Cerebellar cortex (tissue), 1 donor: ENCODE measurements at regions not wholly inside any gene's neighbourhood (a gene's known extent, or its start where the extent isn't known, plus 50 kb on each side); places are given as distances from the start of the nearest gene placed in this dataset.
"Not testable (repeated sequence)": the region's sequence is repeated elsewhere in the genome, so short reads cannot be mapped to it uniquely, and the experiment has no call there.

Experiments
- DNase-seq: peaks from one replicate; pipeline ENCODE4 v3.0.0-alpha.2; 2015; ENCODE audit warnings: low spot score

DNA sequence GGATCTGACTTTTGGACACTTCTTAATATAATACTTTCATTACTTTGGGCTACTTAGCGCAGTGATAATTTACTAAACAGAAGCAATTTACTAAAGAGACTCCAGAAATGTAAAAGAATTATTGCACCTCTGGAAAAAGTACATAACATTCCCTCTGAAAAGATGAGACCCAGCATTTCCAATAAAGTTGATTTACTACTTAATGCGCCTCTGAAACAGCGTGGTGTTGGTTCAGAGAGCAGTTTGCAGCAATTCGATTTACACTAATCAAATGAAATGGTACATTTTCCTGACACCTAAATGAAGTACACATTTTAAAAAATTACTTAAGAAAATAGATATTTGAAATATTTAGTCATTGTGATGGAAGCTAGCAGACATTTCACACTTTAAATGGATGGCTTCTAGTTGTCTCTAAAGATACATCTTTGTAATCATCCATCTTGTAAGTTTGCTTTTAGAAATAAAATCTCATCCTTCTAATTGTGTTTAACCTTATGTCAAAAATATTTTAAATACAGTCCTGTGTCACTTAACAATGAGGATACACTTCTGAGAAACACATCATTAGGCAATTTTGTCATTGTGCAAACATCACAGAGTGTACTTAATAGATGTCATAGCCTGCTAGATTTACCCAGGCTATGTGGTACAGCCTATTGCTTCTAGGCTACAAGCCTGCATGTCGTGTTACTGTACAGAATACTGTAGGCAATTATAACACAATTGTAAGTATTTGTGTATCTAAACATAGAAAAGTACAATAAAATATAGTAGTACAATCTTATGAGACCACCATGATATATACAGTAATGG lies 284.6 kb upstream of the UBE2E3 start:
- DNase-seq = no peak

DNA sequence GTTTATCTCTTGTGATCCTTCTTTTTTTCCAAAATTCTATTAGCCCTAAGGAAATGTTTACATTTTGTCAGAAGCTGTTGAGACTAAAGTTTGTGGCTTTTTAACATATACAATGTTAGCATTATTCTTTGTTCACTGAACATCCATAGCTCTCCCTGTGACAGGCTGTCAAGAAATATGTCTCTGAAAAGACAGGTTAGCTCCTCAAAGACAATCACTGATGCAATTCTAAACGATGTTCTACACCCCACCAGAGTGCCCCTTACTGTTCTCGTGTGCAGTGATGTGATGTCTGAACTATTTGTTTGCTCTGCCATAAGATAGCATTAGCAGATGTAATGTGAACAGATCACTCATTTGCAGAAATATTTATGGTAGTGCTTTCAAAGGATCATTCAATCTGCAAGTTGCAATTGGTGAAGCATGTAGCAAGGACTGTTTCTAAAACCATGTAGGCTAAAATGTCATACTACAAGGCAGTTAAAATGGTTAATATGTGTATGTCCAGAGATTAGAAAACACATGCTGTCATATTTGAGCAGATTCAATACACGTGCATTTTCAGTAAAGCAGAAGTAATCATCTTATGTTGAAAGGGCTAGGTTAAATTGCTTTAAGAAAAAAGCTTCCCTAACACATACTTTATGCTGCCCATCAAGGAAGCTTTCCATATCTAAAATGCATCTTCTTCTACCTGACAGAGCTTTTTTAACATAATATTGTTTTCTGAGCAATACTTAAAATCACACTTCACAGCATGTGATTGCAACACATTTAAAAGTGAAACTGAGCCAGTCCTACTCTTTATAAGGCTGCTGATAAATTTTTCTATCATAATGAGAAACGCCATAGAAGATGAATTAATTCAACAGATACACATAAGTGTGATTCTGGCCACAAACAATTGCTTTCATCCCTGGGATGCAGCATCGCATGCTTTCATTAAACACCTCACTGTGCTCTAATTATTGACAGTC lies 285.7 kb upstream of the UBE2E3 start:
- DNase-seq = no peak

DNA sequence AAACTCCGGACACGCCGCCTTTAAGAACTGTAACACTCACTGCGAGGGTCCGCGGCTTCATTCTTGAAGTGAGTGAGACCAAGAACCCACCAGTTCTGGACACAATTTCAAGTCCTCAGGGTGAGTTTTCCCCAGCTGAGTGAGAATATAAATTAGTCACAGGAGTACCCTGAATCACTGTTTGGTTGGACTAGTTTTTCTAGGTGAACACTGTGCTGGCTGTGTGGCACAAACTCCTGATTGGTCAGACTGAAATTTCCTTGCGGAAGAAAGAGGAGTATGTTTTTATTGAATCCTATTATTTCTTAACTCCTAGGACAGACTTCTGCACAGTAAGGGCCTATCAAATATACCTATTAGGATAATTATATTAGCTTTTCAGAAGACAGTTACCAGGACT lies 288.1 kb upstream of the UBE2E3 start:
- DNase-seq = no peak

DNA sequence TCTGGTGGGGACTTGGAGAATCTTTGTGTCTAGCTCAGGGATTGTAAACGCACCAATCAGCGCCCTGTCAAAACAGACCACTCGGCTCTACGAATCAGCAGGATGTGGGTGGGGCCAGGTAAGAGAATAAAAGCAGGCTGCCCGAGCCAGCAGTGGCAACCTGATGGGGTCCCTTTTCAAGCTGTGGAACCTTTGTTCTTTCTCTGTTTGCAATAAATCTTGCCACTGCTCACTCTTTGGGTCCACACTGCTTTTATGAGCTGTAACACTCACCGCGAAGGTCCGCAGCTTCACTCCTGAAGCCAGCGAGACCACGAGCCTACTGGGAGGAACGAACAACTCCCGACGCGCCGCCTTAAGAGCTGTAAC lies 288.6 kb upstream of the UBE2E3 start:
- not testable (repeated sequence) for DNase-seq

DNA sequence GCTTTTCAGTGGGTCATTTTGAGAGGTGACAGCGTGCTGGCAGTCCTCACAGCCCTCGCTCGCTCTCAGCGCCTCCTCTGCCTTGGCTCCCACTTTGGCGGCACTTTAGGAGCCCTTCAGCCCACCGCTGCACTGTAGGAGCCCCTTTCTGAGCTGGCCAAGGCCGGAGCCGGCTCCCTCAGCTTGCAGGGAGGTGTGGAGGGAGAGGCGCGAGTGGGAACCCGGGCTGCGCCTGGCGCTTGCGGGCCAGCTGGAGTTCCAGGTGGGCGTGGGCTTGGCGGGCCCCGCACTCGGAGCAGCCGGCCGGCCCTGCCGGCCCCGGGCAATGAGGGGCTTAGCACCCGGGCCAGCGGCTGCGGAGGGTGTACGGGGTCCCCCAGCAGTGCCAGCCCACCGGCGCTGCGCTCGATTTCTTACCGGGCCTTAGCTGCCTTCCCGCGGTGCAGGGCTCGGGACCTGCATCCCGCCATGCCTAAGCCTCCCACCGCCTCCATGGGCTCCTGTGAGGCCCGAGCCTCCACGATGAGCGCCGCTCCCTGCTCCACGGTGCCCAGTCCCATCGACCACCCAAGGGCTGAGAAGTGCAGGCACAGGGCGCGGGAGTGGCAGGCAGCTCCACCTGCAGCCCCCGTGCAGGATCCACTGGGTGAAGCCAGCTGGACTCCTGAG lies 289.1 kb upstream of the UBE2E3 start:
- not testable (repeated sequence) for DNase-seq

DNA sequence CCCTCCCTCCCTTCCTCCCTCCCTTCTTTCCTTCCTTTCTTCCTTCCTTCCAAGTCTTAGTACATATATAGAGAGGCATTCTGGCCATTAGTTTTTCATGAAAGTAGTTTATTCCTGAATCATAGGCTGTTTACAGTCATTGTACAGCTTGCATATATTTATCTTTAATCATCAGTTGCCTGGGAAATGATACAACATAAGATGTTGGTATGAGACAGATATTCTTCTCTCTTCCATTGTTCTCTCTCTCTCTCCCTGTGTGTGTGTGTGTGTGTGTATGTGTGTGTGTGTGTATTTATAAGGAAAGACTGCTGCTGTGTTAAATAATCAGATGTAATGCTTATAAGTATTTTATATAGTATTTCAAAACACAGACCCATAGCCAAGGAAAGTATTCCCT lies 289.8 kb upstream of the UBE2E3 start:
- DNase-seq = no peak

DNA sequence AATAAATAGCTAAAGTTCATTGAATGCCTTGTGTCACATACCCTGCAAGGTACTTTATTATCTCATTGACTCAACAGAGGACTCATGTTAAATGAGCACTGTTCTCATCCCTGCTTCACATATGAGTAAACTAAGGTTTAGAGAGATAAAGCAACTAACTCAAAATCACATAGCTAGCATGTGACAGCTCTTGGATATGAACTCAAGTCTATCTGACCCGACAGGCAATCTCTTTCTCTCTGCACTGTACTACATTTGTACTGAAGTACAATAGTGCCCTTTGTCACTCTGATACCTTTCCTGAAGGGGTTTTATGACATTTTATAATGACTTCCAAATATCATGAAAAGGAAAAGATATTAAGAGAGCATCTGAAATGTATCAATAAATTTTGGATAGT lies 297.5 kb upstream of the UBE2E3 start:
- DNase-seq = no peak

DNA sequence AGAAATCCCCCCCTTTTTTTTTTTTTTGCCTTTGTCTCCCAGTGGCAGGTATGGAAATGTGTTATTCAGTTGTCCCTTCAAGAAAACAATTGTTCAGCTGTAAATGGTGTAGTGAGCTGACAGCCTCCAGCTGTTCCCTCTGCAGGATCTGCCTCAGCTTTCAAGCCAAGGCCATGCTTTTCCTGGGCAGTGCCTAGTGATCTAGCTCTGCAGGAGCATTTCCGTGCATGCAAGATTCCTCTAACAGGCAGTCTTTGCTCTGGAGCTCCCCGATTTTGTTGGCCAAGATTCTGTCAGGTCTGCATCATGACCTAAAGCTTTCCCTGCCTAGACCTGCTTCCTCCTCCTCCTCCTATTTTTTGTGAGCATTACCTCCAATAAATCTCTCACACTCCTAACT lies 300.7 kb upstream of the UBE2E3 start:
- peak; percentile 35 for DNase-seq

DNA sequence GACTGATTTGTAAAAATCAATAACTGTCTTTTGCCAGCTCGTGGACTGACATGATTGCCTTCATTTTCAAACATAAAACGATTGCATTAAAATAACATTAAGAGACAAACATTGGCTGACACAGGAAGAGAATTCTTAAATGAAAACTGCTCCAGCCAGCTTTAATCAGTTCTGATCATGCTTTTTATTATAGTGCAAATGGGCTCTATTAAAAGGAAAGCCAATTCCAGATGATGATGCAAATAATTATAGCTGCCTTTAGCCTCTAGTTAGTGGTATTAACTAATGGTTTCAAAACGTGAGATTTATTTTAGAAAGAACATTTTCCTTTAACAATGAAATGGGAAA lies 301.8 kb upstream of the UBE2E3 start:
- no peak for DNase-seq

DNA sequence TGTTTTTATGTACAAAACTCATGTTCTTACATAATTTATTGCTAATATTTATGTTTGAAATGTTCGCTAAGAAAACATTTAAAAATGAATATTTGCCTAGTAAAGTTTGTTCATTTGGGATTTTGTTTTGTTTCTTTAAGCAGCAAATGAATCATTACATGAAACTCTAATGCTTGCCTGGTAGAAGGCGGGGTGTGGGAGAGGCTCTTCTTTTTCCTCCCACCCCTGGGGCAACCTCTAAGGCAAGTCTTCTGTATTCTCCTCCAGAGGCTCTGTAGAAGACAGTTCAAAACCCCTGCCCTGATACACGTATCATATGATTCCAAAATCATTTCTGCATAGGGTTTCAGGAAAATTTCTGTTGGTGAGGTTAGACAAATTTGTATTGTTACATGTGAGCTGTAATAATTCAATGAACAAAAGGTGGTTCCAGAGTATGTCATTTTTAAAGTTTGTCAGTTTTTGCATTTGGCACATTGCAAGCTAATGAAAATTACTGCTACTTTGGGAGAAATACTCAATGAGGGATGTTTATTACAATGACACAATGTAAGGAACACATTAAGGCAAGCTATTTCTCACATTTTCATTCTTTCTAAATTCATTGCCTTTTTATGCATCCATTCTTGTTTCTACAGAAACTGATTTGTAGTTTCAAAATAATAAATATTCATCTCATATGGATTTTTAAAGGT lies 302.3 kb upstream of the UBE2E3 start:
- DNase-seq = no peak

DNA sequence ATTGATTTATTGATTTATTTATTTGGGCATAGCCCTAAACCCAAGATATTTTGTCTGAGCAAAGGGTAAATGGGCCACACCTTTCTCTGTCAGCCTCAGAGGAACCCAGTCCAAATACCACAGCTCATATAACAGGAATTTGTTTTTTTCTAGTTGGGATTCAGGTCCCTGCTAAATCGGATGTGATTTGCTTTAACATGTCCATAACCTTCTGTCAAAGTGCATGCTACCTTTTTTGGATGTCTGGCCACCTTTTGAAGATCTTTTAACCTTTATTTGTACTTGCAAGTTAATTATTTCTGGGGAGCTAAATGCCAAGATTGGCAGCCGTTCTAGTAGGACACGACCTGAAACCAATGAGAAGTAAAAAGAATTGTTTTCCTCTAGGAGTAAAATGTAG lies 303.2 kb upstream of the UBE2E3 start:
- no peak for DNase-seq

DNA sequence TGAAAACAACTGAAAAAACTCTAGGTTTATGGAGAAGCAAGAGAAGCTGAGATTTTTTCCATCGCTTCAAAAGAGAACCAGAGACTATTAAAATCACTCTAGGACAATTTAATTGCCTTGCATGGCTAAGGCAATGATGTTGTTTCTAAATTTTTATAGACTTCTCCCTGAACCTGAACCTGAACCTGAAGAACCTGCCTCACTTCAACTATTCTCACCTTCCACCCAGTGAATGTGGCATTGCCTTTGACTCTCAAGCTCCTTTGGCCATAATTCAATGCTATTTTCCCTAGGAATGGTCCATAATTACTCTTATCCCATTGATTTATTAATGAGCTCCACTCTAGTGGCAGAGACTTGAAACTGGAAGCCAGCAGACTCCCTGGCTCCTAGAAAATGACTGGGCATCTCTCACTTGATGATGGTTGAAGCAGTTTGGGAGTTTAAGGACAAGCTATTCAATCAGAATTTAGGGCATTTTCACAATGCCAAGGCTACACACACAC lies 303.8 kb upstream of the UBE2E3 start:
- DNase-seq = no peak

DNA sequence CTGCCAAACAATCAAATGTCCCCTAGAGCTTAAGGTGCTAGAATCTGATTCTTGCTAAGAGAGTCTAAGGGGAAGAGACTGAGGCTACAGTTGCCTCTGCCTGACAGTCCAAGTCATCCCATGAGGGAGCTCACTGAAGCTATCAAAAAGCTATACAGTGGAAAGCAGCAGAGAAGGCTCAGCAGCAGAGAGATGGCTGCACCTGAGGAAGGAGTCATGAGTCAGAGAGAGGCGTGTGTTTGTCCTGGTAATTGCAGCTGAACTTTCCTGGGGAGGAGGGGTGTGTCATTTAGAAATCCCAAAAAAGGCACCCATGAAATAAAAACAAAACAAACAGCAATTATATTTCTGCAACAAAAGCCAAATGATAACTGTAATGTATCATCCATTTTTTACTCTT lies 305.2 kb upstream of the UBE2E3 start:
- no peak for DNase-seq

DNA sequence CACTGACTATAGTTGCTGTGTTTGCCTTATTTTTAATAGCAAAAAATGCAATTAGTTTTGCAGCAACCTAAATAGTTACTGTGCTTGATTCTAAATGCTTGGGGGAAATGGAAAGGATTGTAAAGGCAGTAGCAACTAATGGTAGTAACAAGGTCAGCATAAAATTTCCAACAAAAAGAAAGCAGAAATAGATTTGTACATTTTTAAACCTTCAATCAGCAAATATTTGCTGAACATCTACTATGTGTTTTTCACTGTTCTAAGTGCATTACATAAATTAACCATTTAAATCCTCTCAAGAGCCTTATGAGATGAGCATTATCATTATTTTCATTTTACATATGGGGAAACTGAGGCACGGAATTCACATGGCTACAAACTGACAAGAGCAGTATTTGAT lies 308.0 kb upstream of the UBE2E3 start:
- no peak for DNase-seq

DNA sequence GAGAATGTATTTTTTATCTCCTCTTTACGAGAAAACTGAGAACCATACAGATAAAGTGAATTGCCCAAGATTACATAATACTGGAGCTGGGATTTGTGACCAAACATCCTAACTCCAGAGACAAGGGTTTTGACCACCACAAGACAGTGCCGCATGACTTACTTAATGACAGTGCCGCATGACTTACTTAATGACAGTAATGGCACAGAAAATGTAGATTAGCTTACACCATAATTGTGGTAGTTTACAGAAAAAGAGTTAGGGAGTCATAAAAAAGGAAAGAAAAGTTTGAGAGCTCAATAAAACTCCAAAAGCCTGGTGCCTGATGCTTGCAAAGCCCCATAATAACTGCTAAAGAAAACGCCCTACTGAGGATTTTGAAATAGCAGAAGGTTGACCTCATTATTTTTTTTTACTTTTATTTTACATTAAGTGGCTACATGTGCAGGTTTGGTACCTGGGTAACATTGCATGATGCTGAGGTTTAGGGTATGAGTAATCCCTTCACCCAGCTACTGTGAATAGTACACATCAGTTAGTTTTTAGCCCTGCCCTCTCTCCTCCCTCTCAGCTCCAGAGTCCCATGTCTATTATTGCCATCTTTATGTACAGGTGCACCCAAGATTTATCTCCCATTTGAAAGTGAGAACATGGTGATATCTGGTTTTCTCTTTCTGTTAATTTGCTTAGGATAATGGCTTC lies 310.0 kb upstream of the UBE2E3 start:
- no peak for DNase-seq

DNA sequence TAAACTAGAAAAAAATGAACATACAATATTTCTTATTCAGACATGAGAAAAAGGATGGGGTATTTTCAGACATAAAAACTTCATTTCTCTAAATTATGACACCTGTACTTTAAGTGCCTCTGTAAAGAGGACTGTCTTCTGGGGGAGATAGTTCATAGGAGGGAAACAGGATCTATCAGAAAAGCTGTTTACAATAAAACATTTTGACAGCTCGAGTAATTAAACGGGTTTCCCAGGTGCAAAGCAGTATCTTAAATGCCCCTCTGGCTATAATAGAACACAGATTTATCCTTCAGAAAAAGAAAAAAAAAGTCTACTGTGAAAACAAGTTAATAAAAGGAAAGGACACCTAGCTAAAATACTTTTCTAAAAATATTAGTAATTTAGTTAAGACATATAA lies 311.4 kb upstream of the UBE2E3 start:
- DNase-seq = no peak

DNA sequence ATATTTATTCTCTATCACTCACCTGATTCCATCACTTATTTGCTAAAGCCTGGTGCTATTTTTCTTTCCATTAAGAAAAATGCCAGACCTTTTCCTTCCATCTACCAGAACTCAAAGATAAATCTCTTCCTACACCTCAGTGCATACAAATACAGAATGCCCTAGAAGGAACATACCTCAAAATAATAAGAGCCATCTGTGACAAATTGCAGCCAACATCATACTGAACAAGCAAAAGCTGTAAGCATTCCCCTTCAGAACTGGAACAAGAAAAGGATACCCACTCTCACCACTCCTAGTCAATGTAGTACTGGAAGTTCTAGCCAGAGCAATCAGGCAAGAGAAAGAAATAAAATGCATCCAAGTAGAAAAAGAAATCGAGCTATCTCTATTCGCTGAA lies 315.9 kb upstream of the UBE2E3 start:
- DNase-seq = peak; percentile 18

DNA sequence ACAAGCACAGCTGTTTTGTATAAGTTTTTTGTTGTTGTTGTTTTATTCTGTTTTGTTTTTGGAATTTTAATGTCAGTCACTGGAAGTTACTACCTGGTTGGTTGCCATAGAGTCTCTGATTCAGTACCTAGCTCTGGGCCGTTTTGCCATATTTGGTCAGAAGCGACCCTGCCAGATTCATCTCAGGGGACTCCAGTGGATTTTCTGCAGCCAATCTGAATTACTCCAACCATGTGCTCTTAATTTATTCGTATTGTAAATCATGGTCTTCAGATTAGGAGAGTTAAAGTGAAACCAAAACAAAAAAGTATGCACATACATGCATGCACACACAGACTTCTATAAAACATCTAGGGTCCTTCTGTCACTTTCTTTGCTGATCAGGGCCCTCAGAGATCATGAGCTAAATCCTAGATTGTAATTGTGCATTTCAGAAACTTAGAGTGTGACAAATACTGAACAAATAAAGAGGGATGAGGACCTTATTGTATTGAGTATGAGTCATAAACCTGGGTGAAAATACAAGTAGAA lies 317.4 kb upstream of the UBE2E3 start:
- no peak for DNase-seq

DNA sequence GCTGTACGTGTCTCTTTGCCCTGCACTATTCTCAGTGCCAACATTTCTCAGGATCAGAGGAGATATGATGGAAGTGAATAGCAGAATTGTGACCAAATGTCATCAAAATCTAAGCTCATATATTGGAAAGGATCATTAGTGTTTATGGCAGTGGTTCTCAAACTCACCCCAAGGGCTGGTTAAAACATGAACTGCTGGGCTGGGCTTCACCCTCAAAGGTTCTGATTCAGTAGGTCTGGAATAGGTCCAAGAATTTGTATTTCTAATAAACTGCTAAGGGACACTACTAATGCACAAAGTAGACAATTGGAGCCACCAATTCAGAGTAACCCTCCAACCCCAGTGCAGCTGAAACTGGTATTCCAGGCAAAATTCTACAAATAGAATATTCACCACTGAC lies 317.9 kb upstream of the UBE2E3 start:
- DNase-seq = no peak

DNA sequence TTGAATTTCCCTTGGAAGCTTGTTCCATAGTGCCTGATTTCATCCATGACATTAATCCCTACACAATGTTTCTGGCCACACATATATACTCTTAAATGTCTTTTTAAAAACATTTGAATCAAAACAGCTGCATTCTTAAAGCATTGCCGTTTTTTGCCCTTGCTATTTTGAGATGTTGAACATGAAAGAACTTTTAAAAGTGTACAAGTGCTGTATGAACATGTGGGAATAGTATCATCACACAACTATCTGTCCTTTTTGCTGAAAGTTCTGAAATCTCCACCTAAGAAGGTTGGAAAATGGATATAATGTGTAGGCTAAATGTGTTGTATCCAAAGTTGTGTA lies 318.7 kb upstream of the UBE2E3 start:
- DNase-seq = no peak
